ENCODE measurements at regions not wholly inside any gene's neighbourhood (a gene's known extent, or its start where the extent isn't known, plus 50 kb on each side); places are given as distances from the start of the nearest gene placed in this dataset.
"Not testable (repeated sequence)": the region's sequence is repeated elsewhere in the genome, so short reads cannot be mapped to it uniquely, and the experiment has no call there.

- H4K91ac ChIP-seq (replicated peaks; ENCODE audit: insufficient read length, low read length); H3K36me3 ChIP-seq (ENCODE audit: control insufficient read depth in 2 of 4, insufficient read depth in 4 of 4, low read length in 3 of 4); H3K9ac ChIP-seq (replicated peaks in 1 of 4; ENCODE audit: extremely low read depth in 1 of 4, low read depth in 3 of 4, low read length in 3 of 4); H3K14ac ChIP-seq (ENCODE audit: insufficient read length); H2BK12ac ChIP-seq (ENCODE audit: low read depth, low read length); H3K23me2 ChIP-seq (ENCODE audit: low read depth, low read length); H2BK120ac ChIP-seq (replicated peaks; ENCODE audit: low read depth, low read length); H3K27me3 ChIP-seq (replicated peaks in 1 of 4; ENCODE audit: control insufficient read depth in 3 of 4, extremely low read depth in 1 of 4, insufficient read depth in 3 of 4, low read length in 3 of 4); H4K20me1 ChIP-seq (replicated peaks in 1 of 2; ENCODE audit: control insufficient read depth in 1 of 2, insufficient read depth in 2 of 2, low read length in 2 of 2); H3K27ac ChIP-seq (ENCODE audit: low read depth, low read length); CTCF ChIA-PET (ENCODE audit: partially characterized antibody); H3K23ac ChIP-seq (ENCODE audit: insufficient read length); H2AFZ ChIP-seq (ENCODE audit: low read length); DNase-seq (ENCODE audit: low read depth in 1 of 2, low spot score in 2 of 2); POLR2A ChIA-PET (ENCODE audit: partially characterized antibody); H3K56ac ChIP-seq (replicated peaks; ENCODE audit: insufficient read length, low read depth, low read length); H2BK5ac ChIP-seq (ENCODE audit: low read depth, low read length); H3K4me3 ChIP-seq (ENCODE audit: extremely low read depth in 1 of 4, insufficient read depth in 2 of 4, low read depth in 3 of 4, low read length in 4 of 4); FAIRE-seq; H4K5ac ChIP-seq (ENCODE audit: insufficient read length, low read depth, low read length); H3K18ac ChIP-seq (ENCODE audit: extremely low read depth, low read length); H2BK20ac ChIP-seq (ENCODE audit: low read length); H3K4me1 ChIP-seq (replicated peaks in 1 of 4; ENCODE audit: control insufficient read depth in 3 of 4, insufficient read depth in 4 of 4, low read length in 3 of 4); H3K4ac ChIP-seq (replicated peaks; ENCODE audit: insufficient read length, low read depth, low read length); H3K79me2 ChIP-seq (ENCODE audit: control insufficient read depth in 1 of 2, insufficient read depth in 2 of 2, low read length in 2 of 2); H3K79me1 ChIP-seq (ENCODE audit: low read depth, low read length); H3K4me2 ChIP-seq (ENCODE audit: insufficient read depth in 1 of 2, low read depth in 2 of 2, low read length in 2 of 2); H4K8ac ChIP-seq (ENCODE audit: extremely low read depth, insufficient read depth, low read length); H2AK5ac ChIP-seq (ENCODE audit: low read depth, low read length); H2BK15ac ChIP-seq (ENCODE audit: low read length): not testable (repeated sequence)
- WGBS, 2 experiments (ENCODE audit: extremely low coverage in 1 of 2, insufficient coverage in 1 of 2, insufficient read length in 1 of 2, insufficient replicate concordance in 2 of 2, low coverage in 1 of 2, low lambda C conversion rate in 2 of 2, missing lambda C conversion rate in 1 of 2), result 58% methylated on average over 5 of the region's 15 CpGs; no CpG with 5 or more reads in 1 of the 2 experiments
- peaks cover 0 to 12% of the 10 kb centered on the region in 2 experiments; a peak in 2 of 4 replicates for H3K9me3 ChIP-seq (ENCODE audit: insufficient read depth in 2 of 2, low read depth in 1 of 2, low read length in 1 of 2)
These were observed 194.2 kb downstream of the POTEG start for GRCh38 chr14:19239981-19240380.

DNA sequence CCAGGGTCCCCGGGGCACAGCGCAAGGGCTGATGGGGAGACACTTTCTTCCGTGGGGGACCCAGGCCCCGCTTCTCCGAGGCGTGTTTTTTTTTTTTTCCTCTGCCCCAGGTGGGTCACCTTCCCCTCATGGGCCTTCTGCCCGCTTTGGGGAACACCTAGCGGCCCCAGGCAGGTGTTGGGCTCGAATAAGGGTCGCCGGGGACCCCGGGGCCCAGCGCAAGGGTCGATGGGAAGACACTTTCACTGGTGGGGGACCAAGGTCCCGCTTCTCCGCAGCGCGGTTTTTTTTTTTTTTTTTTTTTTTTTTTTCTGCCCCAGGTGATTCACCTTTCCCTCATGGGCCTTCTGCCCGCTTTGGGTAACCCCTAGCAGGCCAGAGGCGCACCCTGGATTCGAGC is 193.8 kb downstream of the POTEG start:
- H3K9ac ChIP-seq (replicated peaks in 1 of 4; ENCODE audit: extremely low read depth in 1 of 4, low read depth in 3 of 4, low read length in 3 of 4); H3K79me2 ChIP-seq (ENCODE audit: control insufficient read depth in 1 of 2, insufficient read depth in 2 of 2, low read length in 2 of 2); H3K18ac ChIP-seq (ENCODE audit: extremely low read depth, low read length); H4K91ac ChIP-seq (replicated peaks; ENCODE audit: insufficient read length, low read length); H3K4me3 ChIP-seq (ENCODE audit: extremely low read depth in 1 of 4, insufficient read depth in 2 of 4, low read depth in 3 of 4, low read length in 4 of 4); H3K27ac ChIP-seq (ENCODE audit: low read depth, low read length); H3K27me3 ChIP-seq (replicated peaks in 1 of 4; ENCODE audit: control insufficient read depth in 3 of 4, extremely low read depth in 1 of 4, insufficient read depth in 3 of 4, low read length in 3 of 4); DNase-seq (ENCODE audit: low read depth in 1 of 2, low spot score in 2 of 2); POLR2A ChIA-PET (ENCODE audit: partially characterized antibody); FAIRE-seq; H2AFZ ChIP-seq (ENCODE audit: low read length); CTCF ChIA-PET (ENCODE audit: partially characterized antibody); H2BK5ac ChIP-seq (ENCODE audit: low read depth, low read length); H2BK120ac ChIP-seq (replicated peaks; ENCODE audit: low read depth, low read length); H3K56ac ChIP-seq (replicated peaks; ENCODE audit: insufficient read length, low read depth, low read length); H3K4me1 ChIP-seq (replicated peaks in 1 of 4; ENCODE audit: control insufficient read depth in 3 of 4, insufficient read depth in 4 of 4, low read length in 3 of 4); H2BK20ac ChIP-seq (ENCODE audit: low read length); H4K5ac ChIP-seq (ENCODE audit: insufficient read length, low read depth, low read length); H4K20me1 ChIP-seq (replicated peaks in 1 of 2; ENCODE audit: control insufficient read depth in 1 of 2, insufficient read depth in 2 of 2, low read length in 2 of 2); H3K23ac ChIP-seq (ENCODE audit: insufficient read length); H2BK15ac ChIP-seq (ENCODE audit: low read length); H3K4ac ChIP-seq (replicated peaks; ENCODE audit: insufficient read length, low read depth, low read length); H4K8ac ChIP-seq (ENCODE audit: extremely low read depth, insufficient read depth, low read length); H3K23me2 ChIP-seq (ENCODE audit: low read depth, low read length); H3K14ac ChIP-seq (ENCODE audit: insufficient read length); H3K4me2 ChIP-seq (ENCODE audit: insufficient read depth in 1 of 2, low read depth in 2 of 2, low read length in 2 of 2); H3K36me3 ChIP-seq (ENCODE audit: control insufficient read depth in 2 of 4, insufficient read depth in 4 of 4, low read length in 3 of 4); H2BK12ac ChIP-seq (ENCODE audit: low read depth, low read length); H2AK5ac ChIP-seq (ENCODE audit: low read depth, low read length); H3K79me1 ChIP-seq (ENCODE audit: low read depth, low read length): not testable (repeated sequence)
- H3K9me3 ChIP-seq (ENCODE audit: insufficient read depth in 2 of 2, low read depth in 1 of 2, low read length in 1 of 2), result peaks cover 0 to 12% of the 10 kb centered on the region in 2 experiments; a peak in 2 of 4 replicates
- WGBS, 2 experiments (ENCODE audit: extremely low coverage in 1 of 2, insufficient coverage in 1 of 2, insufficient read length in 1 of 2, insufficient replicate concordance in 2 of 2, low coverage in 1 of 2, low lambda C conversion rate in 2 of 2, missing lambda C conversion rate in 1 of 2), result no CpG with 5 or more reads among the region's 21 CpGs
